K562 (cell line): ENCODE measurements at regions not wholly inside any gene's neighbourhood (a gene's known extent, or its start where the extent isn't known, plus 50 kb on each side); places are given as distances from the start of the nearest gene placed in this dataset.

Experiments used
- BRCA1 ChIP-seq, 2 experiments: fragments of 450-650 bp in 1 of 2; sonication (generic) in 1 of 2; formaldehyde crosslinking in 1 of 2; IDR thresholded peaks; 2 replicates each; pipeline versions ENCODE4 v1.5.0 to v1.6.1; 2017 to 2020; ENCODE audit warnings: mild to moderate bottlenecking in 1 of 2, missing genetic modification reagents in 1 of 2
- HDAC2 ChIP-seq: fragments of 450-650 bp; IDR thresholded peaks from 2 replicates; pipeline ENCODE4 v1.6.1; 2016; ENCODE audit warnings: mild to moderate bottlenecking
- HMGXB4 ChIP-seq: sonication (generic); formaldehyde crosslinking; IDR thresholded peaks from 2 replicates; pipeline ENCODE4 v1.8.1; 2023; ENCODE audit warnings: mild to moderate bottlenecking, missing genetic modification reagents
- IRF9 ChIP-seq: fragments of 450-650 bp; IDR thresholded peaks from 2 replicates; pipeline ENCODE4 v1.6.1; 2016; ENCODE audit warnings: missing biosample characterization, missing genetic modification characterization
- MAFK ChIP-seq: IDR thresholded peaks from 2 replicates; pipeline ENCODE4 v1.6.1; 2011; ENCODE audit warnings: low read length, improper control_type of control experiment
- MTA3 ChIP-seq: fragments of 450-650 bp; formaldehyde crosslinking; IDR thresholded peaks from 2 replicates; pipeline ENCODE4 v1.6.1; 2017; ENCODE audit warnings: mild to moderate bottlenecking, borderline replicate concordance
- MYC ChIP-seq, 2 experiments: fragments of 250-450 bp in 1 of 2; sonication (Bioruptor Pico) in 1 of 2; IDR thresholded peaks; 2 replicates each; pipeline versions ENCODE4 v1.5.1 to v1.6.1; 2012 to 2021; ENCODE audit warnings: low read depth in 2 of 2, borderline replicate concordance in 1 of 2, improper control_type of control experiment in 1 of 2, low read length in 1 of 2, mild to moderate bottlenecking in 1 of 2, moderate library complexity in 1 of 2
- POLR2AphosphoS5 ChIP-seq: IDR thresholded peaks from 2 replicates; pipeline ENCODE4 v1.6.1; 2011; ENCODE audit warnings: mild to moderate bottlenecking, low read depth, low read length, moderate library complexity; ENCODE audit not compliant: control insufficient read depth, insufficient read depth
- SREBF2 ChIP-seq: sonication (generic); formaldehyde crosslinking; IDR thresholded peaks from 2 replicates; pipeline ENCODE4 v1.4.0; 2020; ENCODE audit warnings: mild to moderate bottlenecking, missing genetic modification reagents
- YY1 ChIP-seq, 3 experiments: IDR thresholded peaks; 2 replicates each; pipeline ENCODE4 v1.6.1; 2011; ENCODE audit warnings: low read length in 2 of 3, mild to moderate bottlenecking in 2 of 3, moderate library complexity in 2 of 3, borderline replicate concordance in 1 of 3, control low read depth in 1 of 3, low read depth in 1 of 3; ENCODE audit not compliant: insufficient read depth in 3 of 3, insufficient replicate concordance in 2 of 3, control insufficient read depth in 1 of 3, insufficient read length in 1 of 3; ENCODE audit errors: extremely low read depth in 1 of 3
- TF ChIP-seq, protein P1 (sequence below), 3 experiments: IDR thresholded peaks in 2 of 3; conservative IDR thresholded peaks in 1 of 3; 2 replicates each; pipeline ENCODE4 v1.5.1; 2011 to 2012; ENCODE audit warnings: low read length in 3 of 3, mild to moderate bottlenecking in 3 of 3, control low read depth in 2 of 3, improper control_type of control experiment in 1 of 3, inconsistent platforms in 1 of 3, low read depth in 1 of 3, mixed read lengths in 1 of 3, moderate library complexity in 1 of 3; ENCODE audit not compliant: insufficient read depth in 2 of 3

DNA sequence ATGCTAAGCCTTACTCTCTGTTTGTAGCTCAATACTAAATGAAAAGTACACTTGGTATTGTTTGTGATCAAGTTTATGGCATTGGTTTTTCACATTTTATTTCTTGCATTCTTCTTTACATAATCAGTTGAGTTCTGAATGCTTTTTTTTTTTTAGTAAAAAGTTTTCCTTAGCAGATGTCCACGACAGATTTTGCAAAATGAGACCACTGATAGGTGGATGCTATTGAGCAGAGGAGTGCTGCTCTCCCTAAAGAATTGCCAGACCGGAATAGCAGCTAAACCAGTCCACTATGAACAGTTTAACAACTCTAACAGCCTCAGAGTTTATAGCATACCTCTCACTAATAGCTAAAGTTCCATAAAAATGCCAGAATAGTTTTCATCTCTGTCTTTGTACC lies 225.1 kb upstream of the CACNA2D1 start:
- TF ChIP-seq MAFK (no peak), POLR2AphosphoS5 (no peak), BRCA1 (IDR thresholded peaks at IDR 0.05) (no peak), BRCA1 (CRISPR knock-in tag; IDR thresholded peaks at IDR 0.05) (no peak), HMGXB4 (CRISPR knock-in tag) (no peak), HDAC2 (no peak), YY1 (IDR thresholded peaks at IDR 0.05; ENCODE audit: borderline replicate concordance in 1 of 3, control insufficient read depth in 1 of 3, extremely low read depth in 1 of 3, insufficient read depth in 3 of 3, insufficient read length in 1 of 3, insufficient replicate concordance in 2 of 3, low read depth in 1 of 3, low read length in 2 of 3) (no peak), MYC (IDR thresholded peaks at IDR 0.05; ENCODE audit: low read depth, low read length) (no peak), MYC (CRISPR knock-in tag; IDR thresholded peaks at IDR 0.05; ENCODE audit: borderline replicate concordance, low read depth) (no peak), MTA3 (no peak), SREBF2 (no peak), IRF9 (tag) (no peak)
- TF ChIP-seq, protein P1, sequence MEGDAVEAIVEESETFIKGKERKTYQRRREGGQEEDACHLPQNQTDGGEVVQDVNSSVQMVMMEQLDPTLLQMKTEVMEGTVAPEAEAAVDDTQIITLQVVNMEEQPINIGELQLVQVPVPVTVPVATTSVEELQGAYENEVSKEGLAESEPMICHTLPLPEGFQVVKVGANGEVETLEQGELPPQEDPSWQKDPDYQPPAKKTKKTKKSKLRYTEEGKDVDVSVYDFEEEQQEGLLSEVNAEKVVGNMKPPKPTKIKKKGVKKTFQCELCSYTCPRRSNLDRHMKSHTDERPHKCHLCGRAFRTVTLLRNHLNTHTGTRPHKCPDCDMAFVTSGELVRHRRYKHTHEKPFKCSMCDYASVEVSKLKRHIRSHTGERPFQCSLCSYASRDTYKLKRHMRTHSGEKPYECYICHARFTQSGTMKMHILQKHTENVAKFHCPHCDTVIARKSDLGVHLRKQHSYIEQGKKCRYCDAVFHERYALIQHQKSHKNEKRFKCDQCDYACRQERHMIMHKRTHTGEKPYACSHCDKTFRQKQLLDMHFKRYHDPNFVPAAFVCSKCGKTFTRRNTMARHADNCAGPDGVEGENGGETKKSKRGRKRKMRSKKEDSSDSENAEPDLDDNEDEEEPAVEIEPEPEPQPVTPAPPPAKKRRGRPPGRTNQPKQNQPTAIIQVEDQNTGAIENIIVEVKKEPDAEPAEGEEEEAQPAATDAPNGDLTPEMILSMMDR (IDR thresholded peaks at IDR 0.05 in 2 of 3, conservative IDR thresholded peaks at IDR 0.05 in 1 of 3; ENCODE audit: insufficient read depth in 2 of 3, low read depth in 1 of 3, low read length in 3 of 3): no peak
